KMS-11 (cell line): ENCODE measurements at regions not wholly inside any gene's neighbourhood (a gene's known extent, or its start where the extent isn't known, plus 50 kb on each side); places are given as distances from the start of the nearest gene placed in this dataset.

ENCODE experiments used
- H2AFZ ChIP-seq: fragments of 200-600 bp; sonication (generic); 2 replicates; pipeline ENCODE4 v1.6.1; 2016; ENCODE audit warnings: antibody characterized with exemption, mixed run types, low read depth
- H3K27ac ChIP-seq: fragments of 200-600 bp; sonication (generic); 2 replicates; pipeline ENCODE4 v1.6.1; 2016; ENCODE audit warnings: mild to moderate bottlenecking, mixed run types
- H3K27me3 ChIP-seq: fragments of 200-600 bp; sonication (generic); 2 replicates; pipeline ENCODE4 v1.6.1; 2017; ENCODE audit warnings: mild to moderate bottlenecking, low read depth, mixed run types, moderate library complexity; ENCODE audit not compliant: insufficient read depth
- H3K36me3 ChIP-seq: fragments of 200-600 bp; sonication (generic); 2 replicates; pipeline ENCODE4 v1.6.1; 2017; ENCODE audit warnings: mild to moderate bottlenecking, mixed run types; ENCODE audit not compliant: insufficient read depth
- H3K4me1 ChIP-seq: fragments of 200-600 bp; sonication (generic); 2 replicates; pipeline ENCODE4 v1.6.1; 2016; ENCODE audit warnings: mild to moderate bottlenecking, low read depth, mixed run types; ENCODE audit not compliant: poor library complexity, severe bottlenecking
- H3K4me2 ChIP-seq: fragments of 200-600 bp; sonication (generic); 2 replicates; pipeline ENCODE4 v1.7.0; 2016; ENCODE audit warnings: mild to moderate bottlenecking, mixed run types
- H3K4me3 ChIP-seq: fragments of 200-600 bp; sonication (generic); IDR thresholded peaks from 2 replicates; pipeline ENCODE4 v1.6.1; 2017; ENCODE audit warnings: low read depth, low read length, mixed read lengths; ENCODE audit not compliant: insufficient read depth
- H3K79me2 ChIP-seq: fragments of 200-600 bp; sonication (generic); 2 replicates; pipeline ENCODE4 v1.6.1; 2016; ENCODE audit warnings: low read depth, mixed run types; ENCODE audit not compliant: insufficient read depth
- H3K9ac ChIP-seq: fragments of 200-600 bp; sonication (generic); 2 replicates; pipeline ENCODE4 v1.6.1; 2016; ENCODE audit warnings: mild to moderate bottlenecking, mixed run types
- H4K20me1 ChIP-seq: fragments of 200-600 bp; sonication (generic); 2 replicates; pipeline ENCODE4 v1.6.1; 2016; ENCODE audit warnings: mild to moderate bottlenecking, mixed run types; ENCODE audit not compliant: insufficient read depth
- CTCF ChIP-seq: fragments of 200-600 bp; sonication (generic); conservative IDR thresholded peaks from 2 replicates; pipeline ENCODE4 v1.6.1; 2017; ENCODE audit warnings: low read depth, mild to moderate bottlenecking, antibody characterized with exemption, low read length, moderate library complexity, mixed read lengths

GRCh38 chrX:74023203-74023602, 170.7 kb upstream of the XIST start:
- Histone ChIP-seq H3K4me2 (no peak overlapping the region), H3K4me3 (no peak overlapping the region), H2AFZ (no peak overlapping the region), H3K36me3 (no peaks in the 10 kb centered on the region), H3K9ac (no peak overlapping the region), H3K27me3 (no peaks in the 10 kb centered on the region), H3K27ac (no peak overlapping the region), H3K4me1 (peaks cover 5% of the 10 kb centered on the region), H3K79me2 (no peaks in the 10 kb centered on the region), H4K20me1 (no peaks in the 10 kb centered on the region)
- TF ChIP-seq CTCF, result no peak

- no peak for TF ChIP-seq CTCF
- Histone ChIP-seq H3K79me2 (no peaks in the 10 kb centered on the region), H3K36me3 (no peaks in the 10 kb centered on the region), H3K4me1 (peaks cover 5% of the 10 kb centered on the region), H3K27me3 (no peaks in the 10 kb centered on the region), H3K9ac (no peak overlapping the region), H3K27ac (no peak overlapping the region), H3K4me3 (no peak overlapping the region), H3K4me2 (no peak overlapping the region), H2AFZ (no peak overlapping the region), H4K20me1 (no peaks in the 10 kb centered on the region)
These were observed 165.7 kb upstream of the XIST start for GRCh38 chrX:74018253-74018652.

- H4K20me1 ChIP-seq, result no peaks in the 10 kb centered on the region
- TF ChIP-seq CTCF, result peak; percentile 84
- H3K27me3 ChIP-seq, result no peaks in the 10 kb centered on the region
- H3K9ac ChIP-seq, result no peak overlapping the region
- no peaks in the 10 kb centered on the region for H3K36me3 ChIP-seq
- no peak overlapping the region for H3K27ac ChIP-seq
- no peak overlapping the region for H3K4me3 ChIP-seq
- H3K4me2 ChIP-seq, result no peak overlapping the region
- H3K79me2 ChIP-seq, result no peaks in the 10 kb centered on the region
- no peaks in the 10 kb centered on the region for H3K4me1 ChIP-seq
- no peak overlapping the region for H2AFZ ChIP-seq
These were observed 163.0 kb upstream of the XIST start for GRCh38 chrX:74015379-74016019.

GRCh38 chrX:74009041-74009440, 156.5 kb upstream of the XIST start:
- Histone ChIP-seq H4K20me1 (no peaks in the 10 kb centered on the region), H3K4me2 (no peak overlapping the region), H2AFZ (no peak overlapping the region), H3K27me3 (no peaks in the 10 kb centered on the region), H3K27ac (no peak overlapping the region), H3K36me3 (no peaks in the 10 kb centered on the region), H3K9ac (no peak overlapping the region), H3K4me3 (no peak overlapping the region), H3K4me1 (no peaks in the 10 kb centered on the region), H3K79me2 (no peaks in the 10 kb centered on the region)
- TF ChIP-seq CTCF, result no peak
